NCI-H1105 treated with DMSO at 0.1 percent for 48 hours (cell line): ENCODE measurements at regions not wholly inside any gene's neighbourhood (a gene's known extent, or its start where the extent isn't known, plus 50 kb on each side); places are given as distances from the start of the nearest gene placed in this dataset.

Source experiments
- DNase-seq: peaks from one replicate; lab custom pipeline; 2025; lab: John Stamatoyannopoulos, UW

DNA sequence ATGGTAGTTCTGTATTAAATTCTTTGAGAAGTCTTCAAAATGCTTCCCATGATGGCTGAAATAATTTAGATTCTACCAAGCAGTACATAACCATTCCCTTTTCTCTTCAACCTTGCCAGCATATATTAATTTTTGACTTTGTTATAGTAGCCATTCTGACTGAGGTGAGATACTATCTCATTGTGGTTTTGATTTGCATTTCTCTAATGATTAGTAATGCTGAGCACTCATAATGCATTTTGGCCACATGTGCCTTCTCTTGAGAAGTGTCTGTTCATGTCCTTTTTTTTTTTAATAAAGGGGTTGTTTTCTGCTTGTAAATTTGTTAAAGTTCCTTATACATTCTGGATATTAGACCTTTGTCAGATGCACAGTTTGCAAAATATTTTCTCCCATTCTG lies 173.9 kb downstream of the CALCRL start:
- no peak for DNase-seq

DNA sequence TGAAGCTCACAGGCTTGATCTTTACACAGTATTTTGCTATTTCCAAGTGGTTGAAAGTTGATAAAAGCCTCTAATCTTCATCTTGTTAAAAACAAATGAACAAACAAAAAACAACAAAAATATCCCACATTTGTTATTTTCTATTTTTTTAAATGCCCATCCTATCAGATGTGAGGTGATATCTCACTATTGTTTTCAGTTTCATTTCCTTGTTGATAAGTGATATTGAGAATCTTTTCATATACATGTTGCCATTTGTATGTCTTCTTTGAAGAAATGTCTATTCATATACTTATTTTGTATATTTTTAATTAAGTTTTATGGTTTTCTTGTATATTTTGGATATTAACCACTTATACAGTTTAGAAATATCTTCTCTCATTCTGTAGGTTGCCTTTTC lies 175.8 kb downstream of the CALCRL start:
- DNase-seq: no peak

- DNase-seq: no peak
These were observed 176.2 kb downstream of the CALCRL start for GRCh38 chr2:187271825-187272224.

- no peak for DNase-seq
These were observed 181.4 kb downstream of the CALCRL start for GRCh38 chr2:187266645-187267044.

GRCh38 chr2:187266147-187266546 lies 181.9 kb downstream of the CALCRL start:
- no peak for DNase-seq

DNA sequence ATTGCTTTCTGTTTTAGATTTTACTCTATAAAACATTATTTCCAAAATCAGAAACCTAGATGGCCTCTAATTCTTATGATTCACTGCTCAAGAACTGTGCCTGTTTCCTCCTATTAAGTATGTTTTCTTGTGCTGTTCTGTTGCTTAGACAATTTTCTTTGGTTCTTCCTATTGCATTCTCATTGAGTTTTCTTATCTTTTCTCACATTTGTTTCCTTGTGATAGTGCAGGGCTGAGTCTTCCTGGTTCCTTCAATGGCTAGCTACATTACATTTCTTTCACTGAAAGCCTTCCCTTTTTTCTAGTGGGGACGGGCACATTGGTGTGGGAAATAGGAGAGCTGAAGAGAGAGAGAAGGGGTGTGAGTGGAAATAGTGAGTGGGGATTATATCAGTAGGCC lies 183.4 kb downstream of the CALCRL start:
- no peak for DNase-seq

GRCh38 chr2:187263675-187264560 lies 184.1 kb downstream of the CALCRL start:
- no peak for DNase-seq

DNA sequence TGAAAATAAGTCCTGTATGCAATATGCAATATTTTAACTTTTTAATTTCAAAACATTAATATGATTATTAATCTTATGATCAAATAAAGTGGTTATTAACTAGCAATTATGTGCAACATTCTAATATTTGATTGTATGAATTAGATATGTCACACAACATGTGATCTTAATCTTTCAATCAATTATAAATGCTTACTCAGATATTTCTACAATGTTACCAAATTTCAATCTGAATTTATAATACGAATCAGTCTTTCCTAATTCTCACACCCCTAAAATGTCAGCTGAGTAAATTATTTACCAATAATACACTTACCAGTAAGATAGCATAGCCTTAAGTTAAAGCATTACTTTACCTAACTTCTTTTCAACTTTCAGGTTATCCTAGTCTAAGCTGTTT lies 186.3 kb downstream of the CALCRL start:
- no peak for DNase-seq

- DNase-seq: no peak
These were observed 196.0 kb downstream of the CALCRL start for GRCh38 chr2:187252063-187252462.

GRCh38 chr2:187250137-187250536 lies 197.9 kb downstream of the CALCRL start:
- no peak for DNase-seq

- no peak for DNase-seq
These were observed 214.2 kb downstream of the CALCRL start for GRCh38 chr2:187233811-187234210.

DNA sequence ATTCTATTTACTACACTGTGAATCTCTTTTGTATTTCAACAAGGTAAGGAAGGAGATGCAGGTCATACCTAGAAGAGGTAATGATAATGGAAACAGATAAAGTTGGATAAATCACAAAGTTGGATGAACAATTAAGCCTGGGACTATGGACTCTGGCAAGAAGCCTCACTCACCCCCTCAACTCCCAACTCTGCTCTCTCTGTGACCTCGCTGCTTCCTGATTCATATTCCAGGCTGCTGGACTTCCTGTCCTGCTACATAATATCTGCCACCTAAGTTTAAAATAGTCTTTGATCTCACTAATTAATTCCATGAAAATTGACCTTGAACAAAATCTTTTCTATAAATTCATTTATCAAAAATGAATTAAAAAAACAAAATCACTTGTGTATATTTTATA lies 215.3 kb downstream of the CALCRL start:
- DNase-seq: no peak

- no peak for DNase-seq
These were observed 218.0 kb downstream of the CALCRL start for GRCh38 chr2:187230088-187230487.

DNA sequence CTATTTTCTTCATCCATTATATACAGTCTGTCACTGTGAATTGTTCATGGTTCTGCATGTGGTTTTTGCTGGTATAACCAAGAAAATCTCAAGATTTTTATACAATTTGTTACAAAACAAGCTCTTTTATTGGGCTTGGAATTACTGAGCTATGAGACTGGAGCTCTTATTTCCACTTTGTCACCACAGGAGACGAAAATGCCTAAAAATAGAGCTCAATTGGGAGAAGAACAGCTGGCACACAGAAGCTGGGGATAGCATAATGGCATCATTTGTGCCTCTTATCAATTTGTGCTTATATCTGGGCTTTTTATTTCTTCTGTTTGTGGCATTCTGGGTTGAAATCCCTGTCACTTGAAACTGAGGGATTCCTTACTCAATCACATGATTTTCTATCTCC lies 219.1 kb downstream of the CALCRL start:
- no peak for DNase-seq

GRCh38 chr2:187224989-187225388 lies 223.1 kb downstream of the CALCRL start:
- no peak for DNase-seq

DNA sequence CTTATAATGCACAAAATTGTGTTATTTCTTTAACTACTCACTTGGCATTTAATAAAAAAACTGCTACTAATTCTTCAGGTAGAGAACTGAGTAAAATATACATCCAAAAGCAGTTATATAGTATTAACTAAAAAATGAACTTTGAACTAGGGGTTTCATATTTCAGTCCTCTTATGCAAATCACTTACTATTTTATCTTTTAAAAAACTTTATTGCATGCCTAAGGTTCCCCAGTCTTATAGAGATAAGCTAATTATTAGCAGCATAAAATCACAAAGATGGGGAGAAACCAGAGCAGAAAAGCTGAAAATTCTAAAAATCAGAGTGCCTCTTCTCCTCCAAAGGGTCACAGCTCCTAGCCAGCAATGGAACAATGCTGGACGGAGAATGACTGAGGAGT lies 228.0 kb downstream of the CALCRL start:
- DNase-seq: no peak

- DNase-seq: no peak
These were observed 232.4 kb downstream of the CALCRL start for GRCh38 chr2:187215532-187216240.

DNA sequence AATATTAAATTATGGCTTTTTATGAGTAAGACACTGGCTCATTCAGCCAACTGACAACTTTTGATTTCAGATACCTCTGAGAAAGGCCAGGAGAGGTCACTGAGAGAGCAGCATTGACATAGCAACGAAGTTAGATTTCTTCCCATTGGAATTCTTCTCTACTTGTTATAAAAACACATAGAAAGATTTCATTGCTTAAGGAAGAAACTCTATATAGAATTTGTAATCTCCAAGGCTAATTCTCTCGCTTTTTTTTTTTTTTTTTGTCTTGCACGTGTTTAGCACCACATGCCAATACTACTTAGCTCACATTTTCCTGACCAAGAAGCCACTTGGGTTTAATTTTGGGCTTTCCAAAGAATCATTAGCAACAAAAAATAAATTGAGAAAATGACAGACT lies 233.7 kb downstream of the CALCRL start:
- DNase-seq: no peak

GRCh38 chr2:187213798-187214197 lies 234.3 kb downstream of the CALCRL start:
- no peak for DNase-seq

DNA sequence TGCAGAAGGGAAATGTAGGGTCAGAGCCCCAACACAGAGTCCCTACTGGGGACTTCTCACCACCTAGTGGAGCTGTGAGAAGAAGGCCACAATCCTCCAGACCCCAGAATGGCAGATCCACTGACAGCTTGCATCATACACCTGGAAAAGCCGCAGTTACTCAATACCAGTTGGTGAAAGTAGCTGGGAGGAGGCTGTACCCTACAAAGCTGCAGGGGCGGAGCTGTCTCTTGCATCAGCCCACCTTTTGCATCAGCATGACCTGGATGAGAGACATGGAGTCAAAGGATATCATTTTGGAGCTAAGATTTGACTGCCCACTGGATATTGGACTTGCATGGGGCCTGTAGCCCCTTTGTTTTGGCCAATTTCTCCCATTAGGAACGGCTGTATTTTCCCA lies 237.3 kb downstream of the CALCRL start:
- DNase-seq: no peak

GRCh38 chr2:187208199-187208785 lies 239.8 kb downstream of the CALCRL start:
- DNase-seq: no peak

DNA sequence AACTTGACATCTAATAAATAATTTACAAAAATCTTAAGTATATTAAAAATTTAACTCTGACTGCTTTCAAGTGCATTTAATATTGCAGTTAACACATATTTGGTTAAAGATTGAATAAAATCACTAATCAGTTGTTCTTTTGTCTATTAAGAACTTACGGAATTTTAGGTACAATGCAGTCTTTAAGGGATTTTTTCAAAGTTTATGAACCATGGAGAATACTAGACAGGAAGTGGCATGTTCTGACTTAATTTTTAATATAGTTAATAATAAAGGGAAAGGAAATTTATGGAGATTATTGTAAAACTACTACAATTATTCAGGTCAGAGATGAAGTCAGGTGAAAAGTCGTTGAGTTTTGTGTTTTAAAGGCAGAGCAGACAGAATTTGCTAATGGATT lies 240.9 kb downstream of the CALCRL start:
- no peak for DNase-seq

- DNase-seq: no peak
These were observed 241.6 kb downstream of the CALCRL start for GRCh38 chr2:187206471-187206870.
